ENCODE measurements at regions not wholly inside any gene's neighbourhood (a gene's known extent, or its start where the extent isn't known, plus 50 kb on each side); places are given as distances from the start of the nearest gene placed in this dataset.

DNA sequence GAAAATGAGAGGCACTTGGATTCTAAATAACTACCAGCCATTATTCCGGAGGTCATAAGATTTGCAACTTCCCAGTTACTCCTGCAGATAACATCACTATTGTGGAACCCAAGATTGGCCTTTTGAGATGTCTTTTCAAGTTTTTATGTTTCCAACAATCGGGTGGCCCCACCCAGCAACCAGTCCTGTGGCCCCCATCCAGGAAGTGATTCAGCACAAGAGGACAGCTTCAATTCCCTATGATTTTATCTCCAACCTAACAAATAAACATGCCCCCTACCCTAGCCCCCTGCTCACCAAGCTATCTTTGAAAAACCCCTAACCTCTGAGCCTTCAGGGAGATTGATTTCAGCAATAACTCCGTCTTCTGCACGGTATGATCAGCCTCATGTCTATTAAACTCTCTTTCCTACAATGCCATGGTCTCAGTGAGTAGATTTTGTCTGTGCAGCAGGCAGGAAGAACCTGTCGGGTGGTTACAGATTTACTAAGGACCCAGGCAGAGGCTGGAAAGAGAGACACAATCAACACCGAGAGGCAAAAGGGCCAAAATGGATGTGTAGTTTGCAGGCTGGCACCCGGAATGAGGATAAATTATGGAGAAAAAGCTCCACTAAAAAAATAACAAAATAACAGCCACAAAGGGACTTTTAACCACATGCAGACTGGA, 83.9 kb upstream of the UNC5B start (continued):
- TF ChIP-seq KDM5B (IDR thresholded peaks at IDR 0.05; ENCODE audit: insufficient replicate concordance, low read depth, low read length) (no peak), HNRNPK (IDR thresholded peaks at IDR 0.05; ENCODE audit: low read depth, low read length, poor library complexity, severe bottlenecking) (no peak), SOX6 (IDR thresholded peaks at IDR 0.05) (peak; percentile 19; the same call in 1 of the 2 replicates), ZNF699 (CRISPR knock-in tag; IDR thresholded peaks at IDR 0.05; ENCODE audit: insufficient replicate concordance) (no peak), KLF13 (tag; IDR thresholded peaks at IDR 0.05; ENCODE audit: borderline replicate concordance, low read depth) (no peak), GABPA (tag; conservative IDR thresholded peaks at IDR 0.05; ENCODE audit: low read depth) (no peak)

DNA sequence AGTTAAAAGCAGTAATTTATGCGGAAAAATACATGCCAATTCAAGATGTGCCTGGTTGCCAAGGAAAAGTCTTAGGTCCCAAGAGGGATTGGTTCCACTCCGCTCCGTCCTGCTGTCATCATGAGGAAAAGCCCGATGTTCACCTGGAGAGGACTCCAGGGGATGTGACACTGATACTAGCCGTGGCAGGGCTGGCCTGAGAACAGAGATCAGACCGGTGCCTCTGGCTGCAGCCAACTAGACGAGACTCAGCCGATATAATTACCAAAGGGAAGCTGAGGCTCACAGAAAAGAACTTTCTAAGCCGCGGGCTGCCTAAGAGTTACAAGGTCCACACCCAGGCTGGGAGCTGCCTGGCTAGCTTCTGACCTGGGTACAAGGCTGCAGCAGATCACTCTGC, 81.3 kb upstream of the UNC5B start:
- H3K4me3 ChIP-seq = no peak overlapping the region
- no peak overlapping the region for H3K4me2 ChIP-seq (ENCODE audit: insufficient read depth, low read length)
- H3K9ac ChIP-seq (ENCODE audit: insufficient read depth in 1 of 2, low read depth in 2 of 2, low read length in 2 of 2) = no peak overlapping the region
- no peak overlapping the region for H2AFZ ChIP-seq (ENCODE audit: low read depth, low read length)
- H3K27ac ChIP-seq (ENCODE audit: extremely low read depth, low read depth, low read length) = no peak overlapping the region
- no peaks in the 10 kb centered on the region for H3K79me2 ChIP-seq (ENCODE audit: control insufficient read depth, insufficient read depth, low read length)
- in situ Hi-C loops (cut with MboI) (no loop called here), intact Hi-C loops (cut with micrococcal nuclease) (no loop called here)
- no peaks in the 10 kb centered on the region for H3K4me1 ChIP-seq (replicated peaks in 1 of 2; ENCODE audit: control insufficient read depth in 2 of 2, insufficient read depth in 2 of 2, low read length in 2 of 2)
- DNase-seq (ENCODE audit: extremely low read depth in 1 of 4, low spot score in 3 of 4) (no peak), ATAC-seq (no peak), FAIRE-seq (no peak)
- 0% methylated on average over 10 of the region's 10 CpGs for WGBS (ENCODE audit: insufficient coverage, low coverage, missing lambda C conversion rate)
- no peaks in the 10 kb centered on the region for H4K20me1 ChIP-seq (replicated peaks; ENCODE audit: control insufficient read depth, insufficient read depth, low read length)
- no peaks in the 10 kb centered on the region for H3K9me3 ChIP-seq (replicated peaks; ENCODE audit: control insufficient read depth, insufficient read depth, low read depth, low read length)
- ChIA-PET CTCF (ENCODE audit: low intra/inter-chr PET ratio) (no interaction called here), POLR2A (interaction anchor here (0.6 kb wide), 1 partner anchor 113 kb away, joined by 3 read pairs; no protein-coding TSS in a partner anchor)
- no peaks in the 10 kb centered on the region for H3K36me3 ChIP-seq (ENCODE audit: control insufficient read depth, insufficient read depth, low read length)
- H3K27me3 ChIP-seq (ENCODE audit: control insufficient read depth in 2 of 2, insufficient read depth in 2 of 2, low read length in 2 of 2) = peaks cover 8 to 55% of the 10 kb centered on the region in 2 experiments
- no TSS peak for BruUV-seq (replicated peaks)
- no peaks in the 10 kb centered on the region for H3K9me1 ChIP-seq (ENCODE audit: control insufficient read depth, insufficient read depth, low read length)
- TF ChIP-seq, protein P1, sequence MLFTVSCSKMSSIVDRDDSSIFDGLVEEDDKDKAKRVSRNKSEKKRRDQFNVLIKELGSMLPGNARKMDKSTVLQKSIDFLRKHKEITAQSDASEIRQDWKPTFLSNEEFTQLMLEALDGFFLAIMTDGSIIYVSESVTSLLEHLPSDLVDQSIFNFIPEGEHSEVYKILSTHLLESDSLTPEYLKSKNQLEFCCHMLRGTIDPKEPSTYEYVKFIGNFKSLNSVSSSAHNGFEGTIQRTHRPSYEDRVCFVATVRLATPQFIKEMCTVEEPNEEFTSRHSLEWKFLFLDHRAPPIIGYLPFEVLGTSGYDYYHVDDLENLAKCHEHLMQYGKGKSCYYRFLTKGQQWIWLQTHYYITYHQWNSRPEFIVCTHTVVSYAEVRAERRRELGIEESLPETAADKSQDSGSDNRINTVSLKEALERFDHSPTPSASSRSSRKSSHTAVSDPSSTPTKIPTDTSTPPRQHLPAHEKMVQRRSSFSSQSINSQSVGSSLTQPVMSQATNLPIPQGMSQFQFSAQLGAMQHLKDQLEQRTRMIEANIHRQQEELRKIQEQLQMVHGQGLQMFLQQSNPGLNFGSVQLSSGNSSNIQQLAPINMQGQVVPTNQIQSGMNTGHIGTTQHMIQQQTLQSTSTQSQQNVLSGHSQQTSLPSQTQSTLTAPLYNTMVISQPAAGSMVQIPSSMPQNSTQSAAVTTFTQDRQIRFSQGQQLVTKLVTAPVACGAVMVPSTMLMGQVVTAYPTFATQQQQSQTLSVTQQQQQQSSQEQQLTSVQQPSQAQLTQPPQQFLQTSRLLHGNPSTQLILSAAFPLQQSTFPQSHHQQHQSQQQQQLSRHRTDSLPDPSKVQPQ (CRISPR knock-in tag; IDR thresholded peaks at IDR 0.05; ENCODE audit: borderline replicate concordance) = no peak
- TF ChIP-seq FOXM1 (IDR thresholded peaks at IDR 0.05; ENCODE audit: low read depth) = no peak
- TF ChIP-seq FOXM1 (CRISPR knock-in tag; IDR thresholded peaks at IDR 0.05; ENCODE audit: low read depth) = no peak
- no peak for TF ChIP-seq GTF2A2 (tag; IDR thresholded peaks at IDR 0.05)
- TF ChIP-seq ZNF12 (CRISPR knock-in tag; IDR thresholded peaks at IDR 0.05) = no peak
- TF ChIP-seq CREM (IDR thresholded peaks at IDR 0.05; ENCODE audit: low read depth) = no peak
- TF ChIP-seq KDM2B (CRISPR knock-in tag; IDR thresholded peaks at IDR 0.05) = no peak
- no peak for TF ChIP-seq GABPB2 (CRISPR knock-in tag; conservative IDR thresholded peaks at IDR 0.05)
- no peak for TF ChIP-seq E4F1 (CRISPR knock-in tag; IDR thresholded peaks at IDR 0.05; ENCODE audit: borderline replicate concordance)

Measured in K562 (cell line).